ENCODE measurements at regions not wholly inside any gene's neighbourhood (a gene's known extent, or its start where the extent isn't known, plus 50 kb on each side); places are given as distances from the start of the nearest gene placed in this dataset.

- TF ChIP-seq POLR2AphosphoS5 (IDR thresholded peaks at IDR 0.05; ENCODE audit: low read depth, low read length) (no peak), POLR2A (IDR thresholded peaks at IDR 0.05; ENCODE audit: low read depth, low read length) (no peak), TAF1 (IDR thresholded peaks at IDR 0.05; ENCODE audit: borderline replicate concordance, low read depth, low read length) (no peak)
Measured at GRCh38 chr16:59039066-59039720, 305.1 kb upstream of the GOT2 start.

All from GM12892 (cell line).